Esophagus muscularis mucosa (tissue), 4 donors: ENCODE measurements at regions not wholly inside any gene's neighbourhood (a gene's known extent, or its start where the extent isn't known, plus 50 kb on each side); places are given as distances from the start of the nearest gene placed in this dataset.

ENCODE experiments used
- DNase-seq: peaks from one replicate; pipeline ENCODE4 v3.0.0-alpha.2; 2017; ENCODE audit errors: extremely low spot score
- H3K27ac ChIP-seq, 4 donors: fragments of 200-600 bp; sonication (generic); replicated peaks in 1 of 4; 1 replicate in 3 of 4; 2 replicates in 1 of 4; pipeline ENCODE4 v1.5.1; 2016 to 2019; ENCODE audit warnings: mild to moderate bottlenecking in 1 of 4
- H3K27me3 ChIP-seq, 4 donors: fragments of 200-600 bp; sonication (generic); one replicate each; pipeline versions ENCODE4 v1.5.1 to v1.6.0; 2016 to 2019
- H3K36me3 ChIP-seq, 4 donors: fragments of 200-600 bp; sonication (generic); one replicate each; pipeline ENCODE4 v1.5.1; 2016 to 2019
- H3K4me1 ChIP-seq, 4 donors: fragments of 200-600 bp; sonication (generic); one replicate each; pipeline ENCODE4 v1.5.1; 2016 to 2019
- H3K4me3 ChIP-seq, 4 donors: fragments of 200-600 bp; sonication (generic); 1 replicate in 2 of 4; 2 replicates in 2 of 4; pipeline ENCODE4 v1.5.1; 2016 to 2019; ENCODE audit warnings: mild to moderate bottlenecking in 4 of 4, moderate library complexity in 1 of 4
- H3K9me3 ChIP-seq, 4 donors: fragments of 200-600 bp; sonication (generic); 1 replicate in 3 of 4; 2 replicates in 1 of 4; pipeline ENCODE4 v1.5.1; 2016 to 2019
- EP300 ChIP-seq: sonication (generic); formaldehyde crosslinking; IDR thresholded peaks from one replicate; pipeline ENCODE4 v1.6.1; 2017; ENCODE audit warnings: antibody characterized with exemption
- POLR2A ChIP-seq: fragments of 450-650 bp; IDR thresholded peaks from one replicate; pipeline ENCODE4 v1.6.1; 2017; ENCODE audit warnings: antibody characterized with exemption, moderate library complexity, mild to moderate bottlenecking, low read depth
- POLR2AphosphoS5 ChIP-seq, 2 donors: sonication (generic); formaldehyde crosslinking; IDR thresholded peaks; one replicate each; pipeline ENCODE4 v1.6.1; 2017; ENCODE audit warnings: antibody characterized with exemption in 2 of 2
- WGBS: methylation state at CpG from one replicate; pipeline ENCODE4 v1.1.5; 2018; 5-methylcytosine and 5-hydroxymethylcytosine counted together
- intact Hi-C: fragments of 100-400 bp; cut with DNase I; formaldehyde crosslinking; loops from one replicate; pipeline ENCODE4 v1.15.1; 2023
- TF ChIP-seq, protein P1 (sequence below), 3 experiments: fragments of 200-600 bp in 2 of 3; fragments of 450-650 bp in 1 of 3; sonication (generic) in 2 of 3; IDR thresholded peaks; one replicate each; pipeline ENCODE4 v1.5.1; 2017 to 2019; ENCODE audit warnings: antibody characterized with exemption in 3 of 3, mild to moderate bottlenecking in 2 of 3, moderate library complexity in 1 of 3

- no peak overlapping the region for H3K4me3 ChIP-seq
- intact Hi-C loops = no loop called here
- H3K36me3 ChIP-seq = no peaks in the 10 kb centered on the region
- no peaks in the 10 kb centered on the region for H3K27me3 ChIP-seq
- no peak overlapping the region for H3K27ac ChIP-seq
- TF ChIP-seq, protein P1, sequence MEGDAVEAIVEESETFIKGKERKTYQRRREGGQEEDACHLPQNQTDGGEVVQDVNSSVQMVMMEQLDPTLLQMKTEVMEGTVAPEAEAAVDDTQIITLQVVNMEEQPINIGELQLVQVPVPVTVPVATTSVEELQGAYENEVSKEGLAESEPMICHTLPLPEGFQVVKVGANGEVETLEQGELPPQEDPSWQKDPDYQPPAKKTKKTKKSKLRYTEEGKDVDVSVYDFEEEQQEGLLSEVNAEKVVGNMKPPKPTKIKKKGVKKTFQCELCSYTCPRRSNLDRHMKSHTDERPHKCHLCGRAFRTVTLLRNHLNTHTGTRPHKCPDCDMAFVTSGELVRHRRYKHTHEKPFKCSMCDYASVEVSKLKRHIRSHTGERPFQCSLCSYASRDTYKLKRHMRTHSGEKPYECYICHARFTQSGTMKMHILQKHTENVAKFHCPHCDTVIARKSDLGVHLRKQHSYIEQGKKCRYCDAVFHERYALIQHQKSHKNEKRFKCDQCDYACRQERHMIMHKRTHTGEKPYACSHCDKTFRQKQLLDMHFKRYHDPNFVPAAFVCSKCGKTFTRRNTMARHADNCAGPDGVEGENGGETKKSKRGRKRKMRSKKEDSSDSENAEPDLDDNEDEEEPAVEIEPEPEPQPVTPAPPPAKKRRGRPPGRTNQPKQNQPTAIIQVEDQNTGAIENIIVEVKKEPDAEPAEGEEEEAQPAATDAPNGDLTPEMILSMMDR (IDR thresholded peaks at IDR 0.05) = peak in 2 of 3 experiments; percentile 16 to 19
- no peak for TF ChIP-seq POLR2A
- TF ChIP-seq EP300 = no peak
- H3K9me3 ChIP-seq = peaks cover 0 to 3% (median 0%) of the 10 kb centered on the region in 4 donors
- DNase-seq = no peak
- peaks cover 0 to 8% (median 0%) of the 10 kb centered on the region in 4 donors for H3K4me1 ChIP-seq
Measured at GRCh38 chr21:27213303-27213702, 246.4 kb upstream of the ADAMTS5 start.

DNA sequence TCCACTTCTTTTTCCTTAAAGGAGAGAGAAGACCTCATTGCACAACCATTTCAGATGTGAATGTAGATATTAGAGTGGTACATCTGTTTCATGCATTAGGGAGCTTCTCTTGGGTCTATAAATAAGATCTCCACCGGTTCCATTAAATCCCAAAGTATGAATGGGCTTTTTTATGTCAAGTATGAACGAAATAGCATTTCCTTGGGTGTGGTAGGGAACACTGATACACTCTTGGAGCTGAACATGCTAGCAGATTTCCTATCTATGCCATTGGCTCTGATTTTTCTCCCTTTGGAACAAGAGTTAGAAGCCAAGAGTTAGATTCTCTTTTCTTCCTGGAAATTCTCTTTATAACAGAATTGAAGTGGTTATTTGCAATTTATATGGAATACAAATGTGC is 245.6 kb upstream of the ADAMTS5 start:
- intact Hi-C loops = no loop called here
- H3K9me3 ChIP-seq = peaks cover 0 to 6% (median 0%) of the 10 kb centered on the region in 4 donors
- no peak overlapping the region for H3K27ac ChIP-seq
- H3K4me3 ChIP-seq = no peak overlapping the region
- peaks cover 0 to 8% (median 0%) of the 10 kb centered on the region in 4 donors for H3K4me1 ChIP-seq
- no peaks in the 10 kb centered on the region for H3K36me3 ChIP-seq
- DNase-seq = no peak
- 44% methylated on average over 2 of the region's 2 CpGs for WGBS
- H3K27me3 ChIP-seq = no peaks in the 10 kb centered on the region
- TF ChIP-seq POLR2A (no peak), EP300 (no peak), POLR2AphosphoS5 (IDR thresholded peaks at IDR 0.05) (no peak)
- TF ChIP-seq, protein P1 (IDR thresholded peaks at IDR 0.05) = no peak

DNA sequence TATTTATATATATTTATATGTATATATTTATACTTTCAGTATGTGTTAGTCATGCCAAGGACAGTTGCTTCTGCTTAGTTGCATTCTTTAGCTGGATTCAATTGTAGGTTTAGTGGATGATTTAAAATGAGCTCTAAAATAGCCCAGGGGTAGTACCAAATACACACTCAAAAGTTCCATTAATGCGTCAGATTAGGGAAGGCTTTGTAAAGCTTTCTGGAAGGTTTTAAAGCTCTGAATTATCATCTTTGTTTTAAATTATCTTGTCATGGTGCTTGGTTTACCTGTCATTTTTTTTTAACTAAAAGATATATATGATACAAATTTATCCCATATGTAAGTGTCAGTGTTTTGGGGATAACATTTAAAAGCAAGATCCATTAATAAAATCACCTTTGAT is 242.7 kb upstream of the ADAMTS5 start:
- peaks cover 0 to 8% (median 0%) of the 10 kb centered on the region in 4 donors for H3K4me1 ChIP-seq
- intact Hi-C loops = no loop called here
- DNase-seq = no peak
- no peak overlapping the region for H3K27ac ChIP-seq
- 89% methylated on average over 1 of the region's 1 CpG for WGBS
- TF ChIP-seq EP300 = no peak
- no peak for TF ChIP-seq POLR2A
- TF ChIP-seq, protein P1 (IDR thresholded peaks at IDR 0.05) = no peak
- no peak for TF ChIP-seq POLR2AphosphoS5 (IDR thresholded peaks at IDR 0.05)
- no peaks in the 10 kb centered on the region for H3K36me3 ChIP-seq
- H3K4me3 ChIP-seq = no peak overlapping the region
- H3K27me3 ChIP-seq = no peaks in the 10 kb centered on the region
- H3K9me3 ChIP-seq = peaks cover 0 to 6% (median 0%) of the 10 kb centered on the region in 4 donors

- intact Hi-C loops = no loop called here
Measured at GRCh38 chr21:27206368-27206982, 239.6 kb upstream of the ADAMTS5 start.

More at GRCh38 chr21:27206368-27206982, 239.6 kb upstream of the ADAMTS5 start:
- 75% methylated on average over 5 of the region's 5 CpGs for WGBS
- Histone ChIP-seq H3K27ac (no peak overlapping the region), H3K27me3 (no peaks in the 10 kb centered on the region), H3K36me3 (no peaks in the 10 kb centered on the region), H3K4me3 (no peak overlapping the region), H3K4me1 (peaks cover 0 to 16% (median 9%) of the 10 kb centered on the region in 4 donors), H3K9me3 (peaks cover 0 to 6% (median 0%) of the 10 kb centered on the region in 4 donors)
- DNase-seq = no peak
- TF ChIP-seq EP300 (no peak), POLR2A (no peak), POLR2AphosphoS5 (IDR thresholded peaks at IDR 0.05) (no peak)
- TF ChIP-seq, protein P1 (IDR thresholded peaks at IDR 0.05) = no peak
